ENCODE measurements at regions not wholly inside any gene's neighbourhood (a gene's known extent, or its start where the extent isn't known, plus 50 kb on each side); places are given as distances from the start of the nearest gene placed in this dataset.

- H2AFZ ChIP-seq (ENCODE audit: low read length), result no peak overlapping the region
- no peaks in the 10 kb centered on the region for H4K20me1 ChIP-seq (ENCODE audit: insufficient read depth, low read length)
- H3K79me2 ChIP-seq (ENCODE audit: insufficient read depth, low read length), result no peaks in the 10 kb centered on the region
- no peak overlapping the region for H3K9ac ChIP-seq (ENCODE audit: low read length)
- H3K27ac ChIP-seq (ENCODE audit: low read depth, low read length, poor library complexity, severe bottlenecking), result no peak overlapping the region
- no peaks in the 10 kb centered on the region for H3K9me3 ChIP-seq (ENCODE audit: low read length)
- no peak overlapping the region for H3K4me3 ChIP-seq (ENCODE audit: low read depth, low read length, poor library complexity, severe bottlenecking)
- H3K4me2 ChIP-seq (ENCODE audit: low read length), result no peak overlapping the region
- H3F3A ChIP-seq (ENCODE audit: insufficient read depth, low read length), result no peaks in the 10 kb centered on the region
- H3K9me2 ChIP-seq (ENCODE audit: low read depth, low read length), result no peaks in the 10 kb centered on the region
- H3K27me3 ChIP-seq (ENCODE audit: insufficient read depth, low read length), result no peaks in the 10 kb centered on the region
- no peaks in the 10 kb centered on the region for H3K4me1 ChIP-seq (ENCODE audit: insufficient read depth, low read length, severe bottlenecking)
- TF ChIP-seq EZH2 (IDR thresholded peaks at IDR 0.05; ENCODE audit: borderline replicate concordance, low read length), result no peak
- TF ChIP-seq CTCF (IDR thresholded peaks at IDR 0.05; ENCODE audit: low read length), result no peak
- H3K36me3 ChIP-seq (ENCODE audit: insufficient read depth, low read length), result no peaks in the 10 kb centered on the region
Observed at GRCh38 chr4:1534876-1535526, 128.8 kb upstream of the NKX1-1 start.

DNA sequence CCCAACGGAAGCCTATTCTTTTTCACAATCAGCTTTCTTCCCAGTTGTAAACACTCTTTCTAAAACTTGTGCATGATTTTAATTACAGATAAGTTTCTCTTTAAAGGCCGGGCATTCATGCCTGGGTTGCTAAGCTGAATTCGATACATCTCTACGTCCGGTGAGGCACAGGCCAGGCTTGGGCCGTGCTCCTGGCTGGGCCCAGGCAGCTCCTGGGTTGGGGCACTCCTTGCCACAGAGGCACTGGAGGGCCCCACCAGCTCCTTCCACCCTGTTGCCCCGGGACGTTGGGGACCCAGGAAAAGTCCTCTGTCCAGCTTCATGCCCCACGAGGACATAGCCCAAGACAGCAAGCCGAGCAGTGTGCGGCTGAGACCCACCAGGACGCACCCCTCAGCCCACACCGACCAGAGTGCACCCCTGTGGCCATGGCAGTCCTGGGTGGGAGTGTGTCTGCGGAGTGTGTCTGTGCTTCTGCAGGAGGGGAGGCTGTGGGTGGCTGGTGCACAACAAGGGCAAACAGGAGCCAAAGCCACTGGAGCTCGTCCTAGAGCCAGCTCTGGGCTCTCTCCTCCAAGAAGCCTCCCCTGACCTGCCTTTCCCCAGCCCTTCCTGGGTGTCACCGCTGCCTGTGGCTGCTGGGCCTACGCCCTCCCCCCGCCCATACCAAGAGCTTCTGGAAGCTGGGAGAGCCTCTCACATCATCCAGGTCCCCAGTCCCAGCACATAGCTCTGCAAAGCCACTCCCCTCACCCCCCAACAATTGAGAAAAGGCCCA is 128.0 kb upstream of the NKX1-1 start:
- Histone ChIP-seq H3K9me3 (ENCODE audit: low read length) (no peaks in the 10 kb centered on the region), H3K27ac (ENCODE audit: low read depth, low read length, poor library complexity, severe bottlenecking) (no peak overlapping the region), H3K4me1 (ENCODE audit: insufficient read depth, low read length, severe bottlenecking) (no peaks in the 10 kb centered on the region), H3K36me3 (ENCODE audit: insufficient read depth, low read length) (no peaks in the 10 kb centered on the region), H3K9ac (ENCODE audit: low read length) (no peak overlapping the region), H4K20me1 (ENCODE audit: insufficient read depth, low read length) (no peaks in the 10 kb centered on the region), H3K4me2 (ENCODE audit: low read length) (no peak overlapping the region), H2AFZ (ENCODE audit: low read length) (no peak overlapping the region), H3K9me2 (ENCODE audit: low read depth, low read length) (no peaks in the 10 kb centered on the region), H3F3A (ENCODE audit: insufficient read depth, low read length) (no peaks in the 10 kb centered on the region), H3K27me3 (ENCODE audit: insufficient read depth, low read length) (no peaks in the 10 kb centered on the region), H3K79me2 (ENCODE audit: insufficient read depth, low read length) (no peaks in the 10 kb centered on the region), H3K4me3 (ENCODE audit: low read depth, low read length, poor library complexity, severe bottlenecking) (no peak overlapping the region)
- TF ChIP-seq CTCF (IDR thresholded peaks at IDR 0.05; ENCODE audit: low read length), result no peak
- no peak for TF ChIP-seq EZH2 (IDR thresholded peaks at IDR 0.05; ENCODE audit: borderline replicate concordance, low read length)

- no peak overlapping the region for H3K4me2 ChIP-seq (ENCODE audit: low read length)
Observed at GRCh38 chr4:1533501-1534064, 127.3 kb upstream of the NKX1-1 start.

More at GRCh38 chr4:1533501-1534064, 127.3 kb upstream of the NKX1-1 start:
- Histone ChIP-seq H2AFZ (ENCODE audit: low read length) (no peak overlapping the region), H4K20me1 (ENCODE audit: insufficient read depth, low read length) (no peaks in the 10 kb centered on the region), H3K4me1 (ENCODE audit: insufficient read depth, low read length, severe bottlenecking) (no peaks in the 10 kb centered on the region), H3K27ac (ENCODE audit: low read depth, low read length, poor library complexity, severe bottlenecking) (no peak overlapping the region), H3K4me3 (ENCODE audit: low read depth, low read length, poor library complexity, severe bottlenecking) (no peak overlapping the region), H3F3A (ENCODE audit: insufficient read depth, low read length) (no peaks in the 10 kb centered on the region), H3K27me3 (ENCODE audit: insufficient read depth, low read length) (no peaks in the 10 kb centered on the region), H3K9me3 (ENCODE audit: low read length) (no peaks in the 10 kb centered on the region), H3K9me2 (ENCODE audit: low read depth, low read length) (no peaks in the 10 kb centered on the region), H3K79me2 (ENCODE audit: insufficient read depth, low read length) (no peaks in the 10 kb centered on the region), H3K36me3 (ENCODE audit: insufficient read depth, low read length) (no peaks in the 10 kb centered on the region), H3K9ac (ENCODE audit: low read length) (no peak overlapping the region)
- TF ChIP-seq EZH2 (IDR thresholded peaks at IDR 0.05; ENCODE audit: borderline replicate concordance, low read length) (no peak), CTCF (IDR thresholded peaks at IDR 0.05; ENCODE audit: low read length) (no peak)
